Retinal pigment epithelial cell (primary cell): ENCODE measurements at regions not wholly inside any gene's neighbourhood (a gene's known extent, or its start where the extent isn't known, plus 50 kb on each side); places are given as distances from the start of the nearest gene placed in this dataset.
"Not testable (repeated sequence)": the region's sequence is repeated elsewhere in the genome, so short reads cannot be mapped to it uniquely, and the experiment has no call there.

Source experiments
- DNase-seq: peaks from one replicate; pipeline ENCODE4 v3.0.0-alpha.2; 2010; ENCODE audit warnings: low read depth
- H3K4me3 ChIP-seq: 2 replicates; pipeline ENCODE4 v1.5.1; 2011; ENCODE audit warnings: mild to moderate bottlenecking, low read length, control low read depth, moderate library complexity
- TF ChIP-seq, protein P1 (sequence below): conservative IDR thresholded peaks from 2 replicates; pipeline ENCODE4 v1.5.1; 2011; ENCODE audit warnings: low read depth, low read length, control low read depth, inconsistent platforms

DNA sequence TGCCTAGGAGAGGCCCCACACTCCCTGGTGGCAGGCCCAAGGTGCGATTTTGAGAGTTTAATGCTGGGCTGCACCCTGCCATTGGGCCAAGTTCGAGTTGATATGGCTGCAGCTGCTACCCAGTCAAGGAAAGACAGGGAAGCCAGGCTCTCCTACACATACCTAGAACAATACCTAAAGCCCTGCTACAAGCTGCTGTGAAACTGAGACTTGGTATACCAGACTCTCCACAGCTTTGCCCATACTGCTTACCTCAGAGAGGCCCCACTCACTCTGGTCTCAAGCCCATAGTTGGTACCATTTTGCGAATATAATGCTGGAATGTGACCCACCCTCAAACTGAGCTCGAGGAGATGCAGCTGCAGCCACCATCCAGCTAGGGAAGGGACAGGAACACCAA, 147.7 kb upstream of the MAGEB2 start:
- no peak for DNase-seq
- no peak overlapping the region for H3K4me3 ChIP-seq
- TF ChIP-seq, protein P1, sequence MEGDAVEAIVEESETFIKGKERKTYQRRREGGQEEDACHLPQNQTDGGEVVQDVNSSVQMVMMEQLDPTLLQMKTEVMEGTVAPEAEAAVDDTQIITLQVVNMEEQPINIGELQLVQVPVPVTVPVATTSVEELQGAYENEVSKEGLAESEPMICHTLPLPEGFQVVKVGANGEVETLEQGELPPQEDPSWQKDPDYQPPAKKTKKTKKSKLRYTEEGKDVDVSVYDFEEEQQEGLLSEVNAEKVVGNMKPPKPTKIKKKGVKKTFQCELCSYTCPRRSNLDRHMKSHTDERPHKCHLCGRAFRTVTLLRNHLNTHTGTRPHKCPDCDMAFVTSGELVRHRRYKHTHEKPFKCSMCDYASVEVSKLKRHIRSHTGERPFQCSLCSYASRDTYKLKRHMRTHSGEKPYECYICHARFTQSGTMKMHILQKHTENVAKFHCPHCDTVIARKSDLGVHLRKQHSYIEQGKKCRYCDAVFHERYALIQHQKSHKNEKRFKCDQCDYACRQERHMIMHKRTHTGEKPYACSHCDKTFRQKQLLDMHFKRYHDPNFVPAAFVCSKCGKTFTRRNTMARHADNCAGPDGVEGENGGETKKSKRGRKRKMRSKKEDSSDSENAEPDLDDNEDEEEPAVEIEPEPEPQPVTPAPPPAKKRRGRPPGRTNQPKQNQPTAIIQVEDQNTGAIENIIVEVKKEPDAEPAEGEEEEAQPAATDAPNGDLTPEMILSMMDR, result no peak

GRCh38 chrX:30085571-30085970, 129.8 kb upstream of the MAGEB2 start:
- no peak for DNase-seq
- TF ChIP-seq, protein P1, result no peak
- H3K4me3 ChIP-seq, result no peak overlapping the region

DNA sequence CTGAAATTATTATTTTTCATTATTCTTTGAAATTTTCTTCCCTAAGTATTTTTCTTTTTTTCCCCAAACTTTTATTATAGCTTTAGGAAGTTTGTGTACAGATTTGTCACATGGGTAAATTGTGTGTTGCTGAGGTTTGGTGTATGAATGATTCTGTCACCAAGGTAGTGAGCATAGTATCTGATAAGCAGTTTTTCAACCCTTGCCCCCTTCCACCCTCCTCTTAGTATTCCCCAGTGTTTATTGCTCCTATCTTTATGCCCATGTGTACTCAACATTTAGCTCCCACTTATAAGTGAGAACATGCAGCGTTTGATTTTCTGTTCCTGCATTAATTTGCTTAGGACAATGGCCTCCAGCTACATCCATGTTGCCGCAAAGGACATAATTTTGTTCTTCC, 103.9 kb upstream of the MAGEB2 start:
- no peak overlapping the region for H3K4me3 ChIP-seq
- no peak for DNase-seq
- TF ChIP-seq, protein P1, result no peak

DNA sequence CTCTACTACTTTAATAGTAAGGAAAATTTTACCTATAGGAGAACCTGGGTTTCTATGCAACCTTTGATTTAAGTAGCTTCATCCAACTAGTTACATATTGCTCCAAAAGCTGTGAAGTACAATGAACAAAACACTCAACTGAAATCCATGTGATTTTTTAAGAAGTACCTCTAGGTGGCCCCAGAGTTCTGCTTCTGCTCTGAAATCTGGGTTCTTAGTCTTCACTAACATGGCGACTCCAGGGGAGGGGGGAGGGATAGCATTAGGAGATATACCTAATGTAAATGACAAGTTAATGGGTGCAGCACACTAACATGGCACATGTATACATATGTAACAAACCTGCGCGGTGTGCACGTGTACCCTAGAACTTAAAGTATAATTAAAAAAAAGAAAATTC, 73.4 kb upstream of the MAGEB2 start:
- TF ChIP-seq, protein P1, result peak; percentile 50
- no peak for DNase-seq
- no peak overlapping the region for H3K4me3 ChIP-seq

- no peak for DNase-seq
- TF ChIP-seq, protein P1, result no peak
- H3K4me3 ChIP-seq, result no peak overlapping the region
Measured at GRCh38 chrX:30144221-30144620, 71.1 kb upstream of the MAGEB2 start.

DNA sequence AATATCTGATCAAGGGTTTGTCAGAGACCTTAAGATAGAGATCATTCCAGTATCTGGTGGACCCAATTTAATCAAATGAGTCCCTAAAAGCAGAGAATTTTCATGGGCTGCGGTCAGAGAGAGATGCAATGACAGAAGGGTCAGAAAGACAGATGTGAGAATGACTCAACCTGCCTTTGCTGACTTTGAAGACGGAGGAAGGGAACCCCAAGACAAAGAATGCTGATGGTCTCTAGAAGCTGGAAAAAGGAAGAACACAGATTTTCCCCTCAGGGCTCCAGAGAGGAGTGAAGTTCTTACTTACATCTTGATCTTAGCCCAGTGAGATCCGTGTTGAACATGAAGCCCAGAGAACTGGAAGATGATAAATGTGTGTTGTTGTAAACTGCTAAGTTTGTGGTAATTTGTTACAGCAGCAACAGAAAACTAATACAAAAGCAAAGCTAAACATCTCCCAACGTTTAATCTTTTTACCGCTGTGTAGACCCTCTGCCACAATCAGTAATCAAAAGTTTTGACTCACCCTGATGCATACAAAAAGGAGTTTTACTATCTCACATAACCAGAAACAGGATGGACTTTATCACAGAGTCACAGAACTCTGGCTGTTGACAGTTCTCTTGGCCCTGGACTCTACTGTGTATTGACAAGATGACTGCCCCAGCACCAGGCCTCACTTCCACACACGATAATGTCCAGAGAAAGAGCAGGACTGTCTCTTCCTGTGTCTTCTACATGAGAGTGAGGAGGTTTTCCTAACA, 70.2 kb upstream of the MAGEB2 start:
- H3K4me3 ChIP-seq, result no peak overlapping the region
- TF ChIP-seq, protein P1, result no peak
- no peak for DNase-seq

- DNase-seq, result no peak
- no peak overlapping the region for H3K4me3 ChIP-seq
- TF ChIP-seq, protein P1, result no peak
Measured at GRCh38 chrX:30147996-30148643, 67.2 kb upstream of the MAGEB2 start.

DNA sequence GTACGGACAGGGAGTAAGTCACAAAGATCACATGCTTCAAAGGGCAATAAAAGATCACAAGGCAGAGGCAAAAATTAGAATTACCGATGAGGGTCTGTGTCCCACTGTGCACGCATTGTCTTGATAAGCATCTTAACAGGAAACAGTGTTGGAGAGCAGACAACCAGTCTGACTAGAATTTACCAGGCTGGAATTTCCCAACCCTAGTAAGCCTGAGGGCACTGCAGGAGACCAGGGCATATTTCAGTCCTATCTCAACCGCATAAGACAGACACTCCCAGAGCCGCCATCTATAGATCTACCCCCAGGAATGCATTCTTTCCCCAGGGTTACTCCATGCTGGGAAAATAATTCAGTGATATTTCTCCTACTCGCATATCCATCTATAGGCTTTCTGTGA, 66.2 kb upstream of the MAGEB2 start:
- H3K4me3 ChIP-seq, DNase-seq: not testable (repeated sequence)
